Erythroblast (primary cell): ENCODE measurements at regions not wholly inside any gene's neighbourhood (a gene's known extent, or its start where the extent isn't known, plus 50 kb on each side); places are given as distances from the start of the nearest gene placed in this dataset.

Experiments used
- GATA1 ChIP-seq: IDR thresholded peaks from 2 replicates; pipeline ENCODE4 v1.6.1; 2011; ENCODE audit warnings: low read depth, mild to moderate bottlenecking, control low read depth, low read length, moderate library complexity
- POLR2A ChIP-seq: IDR thresholded peaks from 2 replicates; pipeline ENCODE4 v1.6.1; 2011; ENCODE audit warnings: mild to moderate bottlenecking, low read length

- TF ChIP-seq POLR2A (no peak), GATA1 (no peak)
Measured at GRCh38 chr6:149139782-149140136, 177.8 kb upstream of the TAB2 start.
